OCI-LY7 (cell line): ENCODE measurements at regions not wholly inside any gene's neighbourhood (a gene's known extent, or its start where the extent isn't known, plus 50 kb on each side); places are given as distances from the start of the nearest gene placed in this dataset.

ENCODE experiments used
- BruUV-seq: library from RNA; stranded (reverse); fragments of 400-500 nt; replicated peaks from 2 replicates; lab custom pipeline; 2021; lab: Mats Ljungman, UMichigan
- CTCF ChIA-PET: fragments of 300-600 bp; sonication (Branson Sonifier 250); formaldehyde crosslinking; loops from one replicate; lab custom pipeline; 2022; ENCODE audit warnings: antibody characterized with exemption; ENCODE audit not compliant: unreplicated experiment; lab: Charles Lee
- POLR2A ChIA-PET: fragments of 300-600 bp; sonication (Branson Sonifier 250); formaldehyde crosslinking; loops from one replicate; lab custom pipeline; 2022; ENCODE audit warnings: antibody characterized with exemption; lab: Charles Lee
- DNase-seq: peaks from one replicate; pipeline ENCODE4 v3.0.0-alpha.2; 2015; ENCODE audit warnings: low spot score
- H2AFZ ChIP-seq: fragments of 200-600 bp; sonication (generic), shearing (Covaris generic); 2 replicates; pipeline ENCODE4 v1.6.1; 2014; ENCODE audit warnings: mild to moderate bottlenecking, antibody characterized with exemption, low read length, moderate library complexity
- H3K27ac ChIP-seq: fragments of 200-600 bp; sonication (generic); 2 replicates; pipeline ENCODE4 v1.5.1; 2014; ENCODE audit warnings: mixed run types, low read depth, mild to moderate bottlenecking, moderate library complexity, low read length, inconsistent platforms; ENCODE audit not compliant: poor library complexity, severe bottlenecking
- H3K36me3 ChIP-seq: fragments of 200-600 bp; sonication (generic); 2 replicates; pipeline ENCODE4 v1.6.1; 2014; ENCODE audit warnings: mild to moderate bottlenecking, antibody characterized with exemption, low read length, moderate library complexity, mixed read lengths; ENCODE audit not compliant: insufficient read depth
- H3K4me1 ChIP-seq: fragments of 200-600 bp; sonication (generic); 2 replicates; pipeline ENCODE4 v1.5.1; 2014; ENCODE audit warnings: mild to moderate bottlenecking, low read length; ENCODE audit not compliant: insufficient read depth, poor library complexity, severe bottlenecking
- H3K4me2 ChIP-seq: fragments of 200-600 bp; sonication (generic); 2 replicates; pipeline ENCODE4 v1.6.1; 2014; ENCODE audit warnings: mild to moderate bottlenecking, low read length
- H3K4me3 ChIP-seq: fragments of 200-600 bp; sonication (generic); 2 replicates; pipeline ENCODE4 v1.5.1; 2014; ENCODE audit warnings: mild to moderate bottlenecking, low read depth, low read length; ENCODE audit not compliant: poor library complexity, severe bottlenecking
- H3K79me2 ChIP-seq: fragments of 200-600 bp; sonication (generic); 2 replicates; pipeline ENCODE4 v1.6.1; 2016; ENCODE audit warnings: low read depth, mild to moderate bottlenecking, low read length, moderate library complexity, mixed read lengths; ENCODE audit not compliant: insufficient read depth
- H3K9me2 ChIP-seq: fragments of 200-600 bp; sonication (generic); 2 replicates; pipeline ENCODE4 v1.6.1; 2016; ENCODE audit warnings: mild to moderate bottlenecking, low read length, mixed read lengths; ENCODE audit not compliant: insufficient read depth
- H3K9me3 ChIP-seq: fragments of 200-600 bp; sonication (generic); 2 replicates; pipeline ENCODE4 v1.6.1; 2014; ENCODE audit warnings: mild to moderate bottlenecking, mixed run types, low read length, mixed read lengths
- H4K20me1 ChIP-seq: fragments of 200-600 bp; sonication (generic); 2 replicates; pipeline ENCODE4 v1.6.1; 2014; ENCODE audit warnings: mild to moderate bottlenecking, antibody characterized with exemption, low read length, moderate library complexity, mixed read lengths; ENCODE audit not compliant: insufficient read depth
- EZH2phosphoT487 ChIP-seq: fragments of 200-600 bp; sonication (generic); IDR thresholded peaks from 2 replicates; pipeline ENCODE4 v1.6.1; 2018; ENCODE audit warnings: low read depth, borderline replicate concordance, mild to moderate bottlenecking, mixed run types, antibody characterized with exemption, low read length, moderate library complexity, mixed read lengths
- intact Hi-C: fragments of 100-400 bp; cut with micrococcal nuclease; formaldehyde crosslinking; loops from one replicate; pipeline ENCODE4 v1.10.0; 2022; ENCODE audit not compliant: unreplicated experiment
- TF ChIP-seq, protein P1 (sequence below): fragments of 200-600 bp; sonication (generic); conservative IDR thresholded peaks from 2 replicates; pipeline ENCODE4 v1.5.1; 2014; ENCODE audit warnings: mild to moderate bottlenecking, antibody characterized with exemption, low read length, moderate library complexity, mixed read lengths

DNA sequence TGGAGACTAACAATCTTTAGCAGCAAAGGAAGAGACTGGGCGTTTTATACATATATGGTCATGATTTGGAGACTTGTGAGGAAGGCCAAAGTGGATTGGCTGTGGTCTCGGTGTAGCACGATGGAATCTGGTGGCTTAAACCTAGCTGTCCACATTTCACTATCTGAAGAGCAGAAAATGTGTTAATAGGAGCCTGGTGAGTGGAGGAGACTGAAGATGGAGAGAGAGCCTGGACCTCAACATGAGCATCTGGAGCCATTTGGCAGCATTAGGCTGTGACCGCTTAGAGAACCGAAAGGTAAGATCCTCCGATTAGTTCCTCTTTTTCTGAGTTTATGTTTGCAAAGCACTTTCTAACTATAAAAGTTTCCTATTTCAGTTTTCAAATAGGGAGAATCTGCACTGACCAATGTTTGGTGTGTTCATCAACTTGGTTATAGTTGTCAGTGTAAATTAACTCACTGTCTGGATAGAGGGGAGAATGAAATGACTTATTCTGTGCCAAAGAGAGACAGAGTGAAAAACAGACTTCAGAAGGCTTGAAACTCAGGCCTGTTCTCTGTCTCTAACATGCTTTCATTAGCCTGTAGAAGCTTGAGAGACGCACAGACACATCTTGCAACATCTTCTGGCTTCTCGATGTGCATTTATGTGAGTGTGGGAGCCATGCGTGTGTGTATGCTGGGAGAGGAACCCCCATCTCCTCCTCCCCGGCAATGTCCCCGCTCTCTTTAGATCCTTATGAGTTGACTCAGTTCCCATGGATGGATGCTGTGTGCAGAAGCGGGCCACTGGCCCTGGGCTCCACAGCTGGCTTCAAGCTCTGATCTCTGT, 244.7 kb upstream of the TBL1XR1 start:
- Histone ChIP-seq H3K9me2 (no peaks in the 10 kb centered on the region), H3K79me2 (no peaks in the 10 kb centered on the region), H3K36me3 (no peaks in the 10 kb centered on the region), H2AFZ (peak overlapping the region; percentile 89), H3K4me2 (peak overlapping the region; percentile 60), H3K27ac (peak overlapping the region; percentile 59), H3K4me3 (peak overlapping the region; percentile 22), H3K9me3 (no peaks in the 10 kb centered on the region), H3K4me1 (peaks cover 16% of the 10 kb centered on the region), H4K20me1 (no peaks in the 10 kb centered on the region)
- intact Hi-C loops = loop anchor here (5.0 kb wide), 1 partner anchor 80 kb away; no protein-coding TSS in a partner anchor
- CTCF ChIA-PET = no interaction called here
- peak; percentile 82 for DNase-seq
- POLR2A ChIA-PET = interaction anchor here (0.5 to 1.0 kb wide), 2 partner anchors 15 to 1807 kb away, joined by 4 to 5 read pairs; no protein-coding TSS in a partner anchor
- TF ChIP-seq, protein P1, sequence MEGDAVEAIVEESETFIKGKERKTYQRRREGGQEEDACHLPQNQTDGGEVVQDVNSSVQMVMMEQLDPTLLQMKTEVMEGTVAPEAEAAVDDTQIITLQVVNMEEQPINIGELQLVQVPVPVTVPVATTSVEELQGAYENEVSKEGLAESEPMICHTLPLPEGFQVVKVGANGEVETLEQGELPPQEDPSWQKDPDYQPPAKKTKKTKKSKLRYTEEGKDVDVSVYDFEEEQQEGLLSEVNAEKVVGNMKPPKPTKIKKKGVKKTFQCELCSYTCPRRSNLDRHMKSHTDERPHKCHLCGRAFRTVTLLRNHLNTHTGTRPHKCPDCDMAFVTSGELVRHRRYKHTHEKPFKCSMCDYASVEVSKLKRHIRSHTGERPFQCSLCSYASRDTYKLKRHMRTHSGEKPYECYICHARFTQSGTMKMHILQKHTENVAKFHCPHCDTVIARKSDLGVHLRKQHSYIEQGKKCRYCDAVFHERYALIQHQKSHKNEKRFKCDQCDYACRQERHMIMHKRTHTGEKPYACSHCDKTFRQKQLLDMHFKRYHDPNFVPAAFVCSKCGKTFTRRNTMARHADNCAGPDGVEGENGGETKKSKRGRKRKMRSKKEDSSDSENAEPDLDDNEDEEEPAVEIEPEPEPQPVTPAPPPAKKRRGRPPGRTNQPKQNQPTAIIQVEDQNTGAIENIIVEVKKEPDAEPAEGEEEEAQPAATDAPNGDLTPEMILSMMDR = no peak
- BruUV-seq = no TSS peak

DNA sequence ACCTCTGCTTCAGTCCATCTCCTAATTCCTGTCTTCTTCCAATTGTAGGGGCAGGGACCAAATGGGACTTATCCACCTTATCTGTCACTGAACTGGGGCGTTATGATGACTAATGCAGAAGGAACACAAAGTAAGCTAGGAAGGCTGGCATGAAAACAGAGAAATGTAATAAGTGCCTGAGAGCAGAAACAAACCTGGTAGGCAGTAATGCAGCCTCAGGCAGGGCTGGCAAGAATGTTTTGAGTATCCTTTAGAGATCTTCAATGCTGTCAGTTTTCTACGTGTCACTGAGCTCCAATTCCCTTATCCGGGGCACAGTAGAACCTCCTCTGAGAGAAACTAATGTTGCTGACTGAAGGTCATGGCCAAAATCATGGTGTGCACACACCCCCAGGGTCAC, 246.2 kb upstream of the TBL1XR1 start:
- POLR2A ChIA-PET = interaction anchor here (0.6 kb wide), 1 partner anchor 131 kb away, joined by 7 read pairs; no protein-coding TSS in a partner anchor
- no TSS peak for BruUV-seq
- Histone ChIP-seq H2AFZ (no peak overlapping the region), H3K4me2 (no peak overlapping the region), H3K4me1 (peaks cover 16% of the 10 kb centered on the region), H3K27ac (no peak overlapping the region), H4K20me1 (no peaks in the 10 kb centered on the region), H3K4me3 (no peak overlapping the region), H3K9me3 (no peaks in the 10 kb centered on the region), H3K79me2 (no peaks in the 10 kb centered on the region), H3K9me2 (no peaks in the 10 kb centered on the region), H3K36me3 (no peaks in the 10 kb centered on the region)
- CTCF ChIA-PET = no interaction called here
- no peak for DNase-seq
- intact Hi-C loops = loop anchor here (5.0 kb wide), 1 partner anchor 81 kb away; no protein-coding TSS in a partner anchor
- no peak for TF ChIP-seq EZH2phosphoT487
- TF ChIP-seq, protein P1 = no peak

DNA sequence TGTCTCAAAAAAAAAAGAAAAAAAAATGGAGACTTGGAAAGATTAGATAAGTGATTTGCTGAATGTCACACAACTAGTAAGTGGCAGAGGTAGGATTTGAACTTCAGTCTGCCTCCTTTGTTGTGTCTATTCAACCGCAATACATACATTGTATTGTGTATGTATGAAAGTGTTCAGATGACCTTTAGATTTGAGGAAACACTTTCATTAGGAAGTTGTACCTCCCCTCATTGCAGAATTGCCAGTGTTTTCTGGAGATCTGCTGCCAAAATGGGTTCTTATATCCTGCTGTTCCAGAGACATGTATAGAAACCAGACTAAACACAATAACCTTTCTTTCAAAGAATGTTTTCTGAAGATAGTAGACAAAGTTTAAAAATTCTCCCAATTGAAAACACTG, 247.4 kb upstream of the TBL1XR1 start:
- intact Hi-C loops = loop anchor here (5.0 kb wide), 1 partner anchor 82 kb away; no protein-coding TSS in a partner anchor
- CTCF ChIA-PET = no interaction called here
- no TSS peak for BruUV-seq

More for the DNA sequence above, 247.4 kb upstream of the TBL1XR1 start:
- H2AFZ ChIP-seq = no peak overlapping the region
- H3K9me2 ChIP-seq = no peaks in the 10 kb centered on the region
- H3K9me3 ChIP-seq = no peaks in the 10 kb centered on the region
- peaks cover 16% of the 10 kb centered on the region for H3K4me1 ChIP-seq
- POLR2A ChIA-PET = interaction anchor here (0.7 kb wide), 1 partner anchor 704 kb away, joined by 3 read pairs; no protein-coding TSS in a partner anchor
- DNase-seq = no peak
- H3K79me2 ChIP-seq = no peaks in the 10 kb centered on the region
- no peak overlapping the region for H3K4me2 ChIP-seq
- no peaks in the 10 kb centered on the region for H3K36me3 ChIP-seq
- H4K20me1 ChIP-seq = no peaks in the 10 kb centered on the region
- H3K27ac ChIP-seq = no peak overlapping the region
- no peak for TF ChIP-seq EZH2phosphoT487
- TF ChIP-seq, protein P1 = no peak
- no peak overlapping the region for H3K4me3 ChIP-seq
